ENCODE measurements at regions not wholly inside any gene's neighbourhood (a gene's known extent, or its start where the extent isn't known, plus 50 kb on each side); places are given as distances from the start of the nearest gene placed in this dataset.

GRCh38 chr3:102106416-102107097 is 257.2 kb downstream of the NFKBIZ start:
- no peaks in the 10 kb centered on the region for H4K20me1 ChIP-seq (ENCODE audit: insufficient read depth)
- no peak overlapping the region for H2AFZ ChIP-seq (ENCODE audit: low read depth)
- no peak for TF ChIP-seq CTCF (conservative IDR thresholded peaks at IDR 0.05; ENCODE audit: low read depth, low read length)
- H3K4me1 ChIP-seq (ENCODE audit: low read depth, poor library complexity, severe bottlenecking), result no peaks in the 10 kb centered on the region
- H3K4me2 ChIP-seq, result no peak overlapping the region
- no peak overlapping the region for H3K27ac ChIP-seq
- no peaks in the 10 kb centered on the region for H3K79me2 ChIP-seq (ENCODE audit: insufficient read depth, low read depth)
- H3K36me3 ChIP-seq (ENCODE audit: insufficient read depth), result no peaks in the 10 kb centered on the region
- no peaks in the 10 kb centered on the region for H3K27me3 ChIP-seq (ENCODE audit: insufficient read depth, low read depth)
- H3K4me3 ChIP-seq (IDR thresholded peaks at IDR 0.05; ENCODE audit: insufficient read depth, low read depth, low read length), result no peak overlapping the region
- no peak overlapping the region for H3K9ac ChIP-seq

GRCh38 chr3:102112704-102113230 is 263.5 kb downstream of the NFKBIZ start:
- no peak overlapping the region for H3K9ac ChIP-seq
- no peak overlapping the region for H2AFZ ChIP-seq (ENCODE audit: low read depth)
- no peaks in the 10 kb centered on the region for H4K20me1 ChIP-seq (ENCODE audit: insufficient read depth)
- no peak for TF ChIP-seq CTCF (conservative IDR thresholded peaks at IDR 0.05; ENCODE audit: low read depth, low read length)
- no peaks in the 10 kb centered on the region for H3K79me2 ChIP-seq (ENCODE audit: insufficient read depth, low read depth)
- H3K4me3 ChIP-seq (IDR thresholded peaks at IDR 0.05; ENCODE audit: insufficient read depth, low read depth, low read length), result no peak overlapping the region
- H3K36me3 ChIP-seq (ENCODE audit: insufficient read depth), result no peaks in the 10 kb centered on the region
- H3K27ac ChIP-seq, result no peak overlapping the region
- no peaks in the 10 kb centered on the region for H3K27me3 ChIP-seq (ENCODE audit: insufficient read depth, low read depth)
- H3K4me2 ChIP-seq, result no peak overlapping the region
- H3K4me1 ChIP-seq (ENCODE audit: low read depth, poor library complexity, severe bottlenecking), result no peaks in the 10 kb centered on the region

GRCh38 chr3:102113421-102114041 is 264.2 kb downstream of the NFKBIZ start:
- Histone ChIP-seq H3K79me2 (ENCODE audit: insufficient read depth, low read depth) (no peaks in the 10 kb centered on the region), H3K4me1 (ENCODE audit: low read depth, poor library complexity, severe bottlenecking) (no peaks in the 10 kb centered on the region), H2AFZ (ENCODE audit: low read depth) (no peak overlapping the region), H3K4me2 (no peak overlapping the region), H3K4me3 (IDR thresholded peaks at IDR 0.05; ENCODE audit: insufficient read depth, low read depth, low read length) (no peak overlapping the region), H3K9ac (no peak overlapping the region), H3K36me3 (ENCODE audit: insufficient read depth) (no peaks in the 10 kb centered on the region), H3K27me3 (ENCODE audit: insufficient read depth, low read depth) (no peaks in the 10 kb centered on the region), H3K27ac (no peak overlapping the region), H4K20me1 (ENCODE audit: insufficient read depth) (no peaks in the 10 kb centered on the region)
- no peak for TF ChIP-seq CTCF (conservative IDR thresholded peaks at IDR 0.05; ENCODE audit: low read depth, low read length)

- H3K36me3 ChIP-seq (ENCODE audit: insufficient read depth), result no peaks in the 10 kb centered on the region
- H3K4me3 ChIP-seq (IDR thresholded peaks at IDR 0.05; ENCODE audit: insufficient read depth, low read depth, low read length), result no peak overlapping the region
- no peak for TF ChIP-seq CTCF (conservative IDR thresholded peaks at IDR 0.05; ENCODE audit: low read depth, low read length)
- H2AFZ ChIP-seq (ENCODE audit: low read depth), result no peak overlapping the region
- H3K27me3 ChIP-seq (ENCODE audit: insufficient read depth, low read depth), result no peaks in the 10 kb centered on the region
- no peaks in the 10 kb centered on the region for H3K4me1 ChIP-seq (ENCODE audit: low read depth, poor library complexity, severe bottlenecking)
- H3K9ac ChIP-seq, result no peak overlapping the region
- no peaks in the 10 kb centered on the region for H4K20me1 ChIP-seq (ENCODE audit: insufficient read depth)
- no peaks in the 10 kb centered on the region for H3K79me2 ChIP-seq (ENCODE audit: insufficient read depth, low read depth)
- H3K27ac ChIP-seq, result no peak overlapping the region
- no peak overlapping the region for H3K4me2 ChIP-seq
Observed at GRCh38 chr3:102114264-102114979, 265.1 kb downstream of the NFKBIZ start.
